SKM-1 treated with dmso at 0.1 percent for 144 hours (cell line): ENCODE measurements at regions not wholly inside any gene's neighbourhood (a gene's known extent, or its start where the extent isn't known, plus 50 kb on each side); places are given as distances from the start of the nearest gene placed in this dataset.
"Not testable (repeated sequence)": the region's sequence is repeated elsewhere in the genome, so short reads cannot be mapped to it uniquely, and the experiment has no call there.

Experiments
- DNase-seq: peaks from one replicate; lab custom pipeline; 2025; ENCODE audit not compliant: unreplicated experiment; lab: John Stamatoyannopoulos, UW

GRCh38 chr10:4398602-4399001 is 427.4 kb upstream of the AKR1E2 start:
- DNase-seq, result no peak

GRCh38 chr10:4397337-4397736 is 428.7 kb upstream of the AKR1E2 start:
- DNase-seq, result no peak

- DNase-seq, result no peak
Measured at GRCh38 chr10:4396401-4397283, 429.4 kb upstream of the AKR1E2 start.

- no peak for DNase-seq
Measured at GRCh38 chr10:4395731-4396130, 430.3 kb upstream of the AKR1E2 start.

- DNase-seq, result not testable (repeated sequence)
Measured at GRCh38 chr10:4394455-4394854, 431.6 kb upstream of the AKR1E2 start.

GRCh38 chr10:4391683-4392082 is 434.3 kb upstream of the AKR1E2 start:
- no peak for DNase-seq

- no peak for DNase-seq
Measured at GRCh38 chr10:4390219-4390618, 435.8 kb upstream of the AKR1E2 start.

- no peak for DNase-seq
Measured at GRCh38 chr10:4385231-4385870, 440.7 kb upstream of the AKR1E2 start.

GRCh38 chr10:4384245-4384644 is 441.8 kb upstream of the AKR1E2 start:
- DNase-seq, result no peak

GRCh38 chr10:4383651-4384098 is 442.3 kb upstream of the AKR1E2 start:
- no peak for DNase-seq

GRCh38 chr10:4382811-4383210 is 443.2 kb upstream of the AKR1E2 start:
- DNase-seq, result no peak

GRCh38 chr10:4373612-4374011 is 452.4 kb upstream of the AKR1E2 start:
- no peak for DNase-seq

- no peak for DNase-seq
Measured at GRCh38 chr10:4373098-4373497, 452.9 kb upstream of the AKR1E2 start.

GRCh38 chr10:4372601-4373000 is 453.4 kb upstream of the AKR1E2 start:
- no peak for DNase-seq

- no peak for DNase-seq
Measured at GRCh38 chr10:4371691-4372295, 454.2 kb upstream of the AKR1E2 start.

GRCh38 chr10:4370376-4370775 is 455.6 kb upstream of the AKR1E2 start:
- DNase-seq, result no peak

GRCh38 chr10:4361581-4361980 is 464.4 kb upstream of the AKR1E2 start:
- DNase-seq, result no peak

- no peak for DNase-seq
Measured at GRCh38 chr10:4359003-4359402, 467.0 kb upstream of the AKR1E2 start.

- no peak for DNase-seq
Measured at GRCh38 chr10:4357911-4358310, 468.1 kb upstream of the AKR1E2 start.

GRCh38 chr10:4355350-4355749 is 470.7 kb upstream of the AKR1E2 start:
- DNase-seq, result no peak

- no peak for DNase-seq
Measured at GRCh38 chr10:4354382-4354812, 471.6 kb upstream of the AKR1E2 start.

GRCh38 chr10:4353964-4354363 is 472.0 kb upstream of the AKR1E2 start:
- DNase-seq, result no peak
